HG03103 (cell line): ENCODE measurements at regions not wholly inside any gene's neighbourhood (a gene's known extent, or its start where the extent isn't known, plus 50 kb on each side); places are given as distances from the start of the nearest gene placed in this dataset.

Source experiments
- ATAC-seq: cut with Tn5 transposase; IDR thresholded peaks from one replicate; pipeline ENCODE4 v1.9.1; 2021; ENCODE audit warnings: low read depth; ENCODE audit not compliant: unreplicated experiment

DNA sequence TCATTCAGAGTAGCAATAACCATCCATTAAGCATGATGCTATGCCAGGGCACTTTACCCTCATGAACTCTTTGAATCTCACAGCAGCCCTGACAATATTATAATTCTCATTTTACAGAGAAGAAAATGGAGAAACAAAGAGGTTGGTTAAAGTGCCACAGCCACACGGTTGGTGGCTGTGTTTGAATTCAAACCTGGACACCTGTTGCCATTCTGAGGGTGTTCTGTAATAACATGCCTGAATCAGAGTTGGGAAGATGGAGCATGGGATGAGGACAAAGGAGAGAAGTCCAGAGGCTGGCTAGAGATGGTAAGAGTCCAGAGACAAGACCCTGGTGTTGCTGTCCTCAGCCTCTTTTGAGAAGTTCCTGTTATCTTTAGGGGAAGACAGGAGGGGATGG lies 127.7 kb downstream of the DHX35 start:
- no peak for ATAC-seq
